ENCODE measurements at regions not wholly inside any gene's neighbourhood (a gene's known extent, or its start where the extent isn't known, plus 50 kb on each side); places are given as distances from the start of the nearest gene placed in this dataset.

DNA sequence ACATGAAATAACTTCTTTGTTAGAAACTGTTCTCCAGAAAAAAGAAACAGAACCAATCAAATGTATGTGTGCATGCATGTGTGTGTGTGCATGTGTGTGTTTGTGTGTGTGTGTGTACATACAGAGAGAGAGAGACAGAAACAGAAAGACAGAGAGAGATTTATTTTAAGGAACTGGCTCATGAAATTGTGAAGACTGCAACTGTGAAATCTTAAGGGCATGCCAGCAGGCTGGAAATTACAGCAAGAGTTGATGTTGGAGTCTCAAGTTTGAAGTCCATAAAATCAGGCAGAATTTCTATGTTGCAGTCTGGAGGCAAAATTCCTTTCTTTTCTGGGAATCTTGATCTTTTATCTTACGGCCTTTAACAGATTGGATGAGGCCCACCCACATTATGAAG is 168.9 kb upstream of the CDH20 start:
- TF ChIP-seq, protein P1, sequence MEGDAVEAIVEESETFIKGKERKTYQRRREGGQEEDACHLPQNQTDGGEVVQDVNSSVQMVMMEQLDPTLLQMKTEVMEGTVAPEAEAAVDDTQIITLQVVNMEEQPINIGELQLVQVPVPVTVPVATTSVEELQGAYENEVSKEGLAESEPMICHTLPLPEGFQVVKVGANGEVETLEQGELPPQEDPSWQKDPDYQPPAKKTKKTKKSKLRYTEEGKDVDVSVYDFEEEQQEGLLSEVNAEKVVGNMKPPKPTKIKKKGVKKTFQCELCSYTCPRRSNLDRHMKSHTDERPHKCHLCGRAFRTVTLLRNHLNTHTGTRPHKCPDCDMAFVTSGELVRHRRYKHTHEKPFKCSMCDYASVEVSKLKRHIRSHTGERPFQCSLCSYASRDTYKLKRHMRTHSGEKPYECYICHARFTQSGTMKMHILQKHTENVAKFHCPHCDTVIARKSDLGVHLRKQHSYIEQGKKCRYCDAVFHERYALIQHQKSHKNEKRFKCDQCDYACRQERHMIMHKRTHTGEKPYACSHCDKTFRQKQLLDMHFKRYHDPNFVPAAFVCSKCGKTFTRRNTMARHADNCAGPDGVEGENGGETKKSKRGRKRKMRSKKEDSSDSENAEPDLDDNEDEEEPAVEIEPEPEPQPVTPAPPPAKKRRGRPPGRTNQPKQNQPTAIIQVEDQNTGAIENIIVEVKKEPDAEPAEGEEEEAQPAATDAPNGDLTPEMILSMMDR (IDR thresholded peaks at IDR 0.05), result no peak
- no peak for TF ChIP-seq ZFX (IDR thresholded peaks at IDR 0.05; ENCODE audit: borderline replicate concordance)
